ENCODE measurements at regions not wholly inside any gene's neighbourhood (a gene's known extent, or its start where the extent isn't known, plus 50 kb on each side); places are given as distances from the start of the nearest gene placed in this dataset.
"Not testable (repeated sequence)": the region's sequence is repeated elsewhere in the genome, so short reads cannot be mapped to it uniquely, and the experiment has no call there.

- no peak overlapping the region for H3K4me3 ChIP-seq (ENCODE audit: insufficient read depth, low read depth, low read length)
- no peaks in the 10 kb centered on the region for H3K36me3 ChIP-seq (replicated peaks; ENCODE audit: control insufficient read depth, insufficient read depth, low read length)
- no peaks in the 10 kb centered on the region for H3K27me3 ChIP-seq (ENCODE audit: control insufficient read depth, insufficient read depth, low read length)
- DNase-seq = no peak
Measured at GRCh38 chr11:109522116-109522755, 100.2 kb downstream of the C11orf87 start.

GRCh38 chr11:109525636-109526035, 103.6 kb downstream of the C11orf87 start:
- not testable (repeated sequence) for H3K36me3 ChIP-seq (replicated peaks; ENCODE audit: control insufficient read depth, insufficient read depth, low read length); H3K27me3 ChIP-seq (ENCODE audit: control insufficient read depth, insufficient read depth, low read length); DNase-seq; H3K4me3 ChIP-seq (ENCODE audit: insufficient read depth, low read depth, low read length)

DNA sequence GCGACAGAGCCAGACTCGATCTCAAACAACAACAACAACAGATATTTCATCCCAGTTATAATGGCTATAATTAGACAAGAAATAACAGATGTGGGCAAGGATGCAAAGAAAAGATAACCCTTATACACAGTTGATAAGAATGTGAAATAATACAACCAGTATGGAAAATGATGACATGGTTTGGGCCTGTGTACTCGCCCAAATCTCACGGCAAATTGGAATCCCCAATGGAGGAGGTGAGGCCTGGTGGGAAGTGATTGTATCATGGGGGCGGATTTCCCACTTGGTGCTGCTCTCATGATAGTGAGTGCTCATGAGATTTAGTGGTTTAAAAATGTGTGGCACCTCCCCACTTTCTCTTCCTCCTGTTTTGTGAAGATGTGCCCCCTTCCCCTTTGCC, 104.1 kb downstream of the C11orf87 start:
- DNase-seq = no peak
- no peaks in the 10 kb centered on the region for H3K36me3 ChIP-seq (replicated peaks; ENCODE audit: control insufficient read depth, insufficient read depth, low read length)
- H3K27me3 ChIP-seq (ENCODE audit: control insufficient read depth, insufficient read depth, low read length) = no peaks in the 10 kb centered on the region
- H3K4me3 ChIP-seq (ENCODE audit: insufficient read depth, low read depth, low read length) = no peak overlapping the region

DNA sequence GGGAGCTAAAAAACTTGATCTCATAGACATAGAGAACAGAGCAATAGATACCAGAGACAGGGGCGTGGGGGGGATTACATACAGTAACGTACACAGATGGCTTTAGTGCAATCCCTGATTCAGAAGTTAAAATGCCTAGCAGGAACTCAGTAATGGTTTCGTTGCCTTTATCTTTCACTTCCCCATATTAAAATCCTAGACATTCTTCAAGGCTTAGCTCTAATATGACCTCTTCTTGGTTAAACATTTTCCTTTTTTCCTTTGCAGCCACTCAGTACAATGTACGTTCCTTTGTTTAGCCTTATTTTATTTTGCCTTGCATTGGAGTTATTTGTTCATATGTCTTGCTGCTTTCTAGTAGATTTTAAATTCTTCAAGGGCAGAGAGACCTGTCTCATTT, 104.9 kb downstream of the C11orf87 start:
- no peak overlapping the region for H3K4me3 ChIP-seq (ENCODE audit: insufficient read depth, low read depth, low read length)
- DNase-seq = no peak
- no peaks in the 10 kb centered on the region for H3K27me3 ChIP-seq (ENCODE audit: control insufficient read depth, insufficient read depth, low read length)

GRCh38 chr11:109527496-109527895, 105.5 kb downstream of the C11orf87 start:
- no peak overlapping the region for H3K4me3 ChIP-seq (ENCODE audit: insufficient read depth, low read depth, low read length)
- no peaks in the 10 kb centered on the region for H3K27me3 ChIP-seq (ENCODE audit: control insufficient read depth, insufficient read depth, low read length)
- no peaks in the 10 kb centered on the region for H3K36me3 ChIP-seq (replicated peaks; ENCODE audit: control insufficient read depth, insufficient read depth, low read length)
- DNase-seq = no peak

More for the DNA sequence above, 104.9 kb downstream of the C11orf87 start:
- no peaks in the 10 kb centered on the region for H3K36me3 ChIP-seq (replicated peaks; ENCODE audit: control insufficient read depth, insufficient read depth, low read length)

GRCh38 chr11:109547356-109548027, 125.5 kb downstream of the C11orf87 start:
- Histone ChIP-seq H3K27me3 (ENCODE audit: control insufficient read depth, insufficient read depth, low read length) (no peaks in the 10 kb centered on the region), H3K4me3 (ENCODE audit: insufficient read depth, low read depth, low read length) (no peak overlapping the region), H3K36me3 (replicated peaks; ENCODE audit: control insufficient read depth, insufficient read depth, low read length) (no peaks in the 10 kb centered on the region)
- DNase-seq = no peak

DNA sequence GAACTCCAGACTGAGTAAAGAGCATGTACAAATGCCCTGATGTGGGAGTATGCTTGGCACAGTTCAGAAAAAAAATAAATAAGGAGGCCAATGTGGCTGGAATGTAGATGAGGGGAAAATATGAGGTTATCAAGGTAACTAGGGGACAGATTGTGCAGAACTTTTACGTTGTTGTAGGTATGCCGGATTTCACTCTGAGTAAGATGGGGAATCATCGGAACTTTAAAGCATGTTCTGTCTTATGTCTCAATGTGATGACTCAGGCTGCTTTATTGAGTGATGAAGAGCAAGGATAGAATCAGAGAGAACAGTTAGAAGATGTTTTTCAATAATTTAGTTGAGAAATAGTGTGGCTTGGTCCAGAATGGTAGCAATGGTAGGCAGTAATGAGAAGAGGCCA, 130.4 kb downstream of the C11orf87 start:
- no peaks in the 10 kb centered on the region for H3K27me3 ChIP-seq (ENCODE audit: control insufficient read depth, insufficient read depth, low read length)
- H3K36me3 ChIP-seq (replicated peaks; ENCODE audit: control insufficient read depth, insufficient read depth, low read length) = no peaks in the 10 kb centered on the region
- no peak overlapping the region for H3K4me3 ChIP-seq (ENCODE audit: insufficient read depth, low read depth, low read length)
- DNase-seq = no peak

DNA sequence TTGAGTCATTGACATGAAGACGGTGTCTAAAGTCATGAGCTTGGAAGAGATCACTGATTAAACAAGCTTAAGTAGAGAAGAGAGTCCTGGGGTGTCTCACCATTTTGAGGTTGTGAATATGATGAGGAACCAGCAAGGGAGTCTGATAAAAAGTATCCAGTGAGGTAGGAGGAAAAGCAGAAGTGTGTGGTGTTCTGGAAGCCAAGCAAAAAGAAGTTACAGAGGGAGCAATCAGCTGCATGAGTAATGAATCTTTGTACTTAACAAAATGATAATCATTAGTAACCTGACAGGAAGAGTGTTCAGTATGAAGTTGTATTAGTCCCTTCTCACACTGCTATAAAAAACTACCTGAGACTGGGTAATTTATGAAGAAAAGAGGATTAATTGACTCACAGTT, 131.3 kb downstream of the C11orf87 start:
- no peaks in the 10 kb centered on the region for H3K27me3 ChIP-seq (ENCODE audit: control insufficient read depth, insufficient read depth, low read length)
- H3K4me3 ChIP-seq (ENCODE audit: insufficient read depth, low read depth, low read length) = no peak overlapping the region
- DNase-seq = no peak
- no peaks in the 10 kb centered on the region for H3K36me3 ChIP-seq (replicated peaks; ENCODE audit: control insufficient read depth, insufficient read depth, low read length)

DNA sequence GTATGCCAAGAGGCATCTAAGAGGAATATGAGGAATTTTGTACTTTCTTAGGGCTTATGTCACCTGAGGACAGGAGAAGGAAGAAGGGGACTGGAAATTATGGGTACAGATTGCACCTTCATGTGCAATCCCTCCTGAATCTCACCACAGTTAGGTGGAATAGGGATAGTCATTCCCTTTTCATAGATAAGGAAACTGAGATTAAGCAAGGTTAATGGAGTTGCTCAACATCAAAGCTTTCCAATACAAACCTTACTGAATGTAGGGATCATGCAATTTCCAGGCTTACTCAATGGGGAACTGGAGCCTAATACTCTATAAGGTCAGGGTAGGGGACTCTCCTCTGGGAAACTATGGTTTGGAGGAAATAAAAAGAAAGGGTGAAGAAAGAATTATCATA, 133.0 kb downstream of the C11orf87 start:
- H3K4me3 ChIP-seq (ENCODE audit: insufficient read depth, low read depth, low read length) = no peak overlapping the region
- no peaks in the 10 kb centered on the region for H3K36me3 ChIP-seq (replicated peaks; ENCODE audit: control insufficient read depth, insufficient read depth, low read length)
- DNase-seq = no peak
- no peaks in the 10 kb centered on the region for H3K27me3 ChIP-seq (ENCODE audit: control insufficient read depth, insufficient read depth, low read length)

DNA sequence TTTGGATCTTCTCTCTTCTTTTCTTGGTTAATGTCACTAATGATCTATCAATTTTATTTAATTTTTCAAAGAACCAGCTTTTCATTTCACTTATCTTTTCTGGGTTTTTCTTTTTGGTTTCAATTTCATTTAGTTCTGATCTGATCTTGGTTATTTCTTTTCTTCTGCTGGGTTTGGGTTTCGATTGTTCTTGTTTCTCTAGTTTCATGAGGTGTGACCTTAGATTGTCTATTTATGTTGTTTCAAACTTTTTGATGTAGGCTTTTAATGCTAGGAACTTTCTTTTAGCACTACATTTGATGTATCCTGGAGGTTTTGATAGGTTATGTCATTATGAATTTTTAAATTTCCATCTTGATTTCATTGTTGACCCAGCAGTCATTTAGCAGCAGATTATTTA, 142.3 kb downstream of the C11orf87 start:
- no peak overlapping the region for H3K4me3 ChIP-seq (ENCODE audit: insufficient read depth, low read depth, low read length)
- no peaks in the 10 kb centered on the region for H3K27me3 ChIP-seq (ENCODE audit: control insufficient read depth, insufficient read depth, low read length)
- no peak for DNase-seq
- no peaks in the 10 kb centered on the region for H3K36me3 ChIP-seq (replicated peaks; ENCODE audit: control insufficient read depth, insufficient read depth, low read length)

DNA sequence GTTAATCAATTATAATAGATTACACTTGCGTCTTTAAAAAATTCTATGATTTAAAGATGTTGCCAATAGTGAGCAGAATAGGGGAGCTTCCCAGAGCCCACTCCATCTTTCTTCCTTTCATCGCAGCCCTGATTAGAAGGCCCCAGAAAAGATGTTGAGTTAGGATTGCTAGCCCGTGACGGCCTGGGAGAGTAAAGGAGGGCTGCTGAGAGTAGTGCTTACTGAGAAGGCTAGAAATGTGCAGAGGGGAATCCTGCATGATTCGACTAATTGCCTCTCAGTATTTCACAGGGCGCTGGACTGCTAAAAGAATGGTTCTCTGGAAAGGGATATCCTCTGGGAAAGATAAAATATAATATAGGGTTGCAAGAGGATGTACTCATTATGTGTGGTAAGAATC, 160.5 kb downstream of the C11orf87 start:
- Histone ChIP-seq H3K4me3 (ENCODE audit: insufficient read depth, low read depth, low read length) (no peak overlapping the region), H3K27me3 (ENCODE audit: control insufficient read depth, insufficient read depth, low read length) (no peaks in the 10 kb centered on the region), H3K36me3 (replicated peaks; ENCODE audit: control insufficient read depth, insufficient read depth, low read length) (no peaks in the 10 kb centered on the region)
- DNase-seq = no peak

- no peak for DNase-seq
- no peaks in the 10 kb centered on the region for H3K36me3 ChIP-seq (replicated peaks; ENCODE audit: control insufficient read depth, insufficient read depth, low read length)
- H3K4me3 ChIP-seq (ENCODE audit: insufficient read depth, low read depth, low read length) = no peak overlapping the region
- no peaks in the 10 kb centered on the region for H3K27me3 ChIP-seq (ENCODE audit: control insufficient read depth, insufficient read depth, low read length)
Measured at GRCh38 chr11:109584001-109584972, 162.3 kb downstream of the C11orf87 start.

GRCh38 chr11:109586789-109587188, 164.8 kb downstream of the C11orf87 start:
- no peaks in the 10 kb centered on the region for H3K36me3 ChIP-seq (replicated peaks; ENCODE audit: control insufficient read depth, insufficient read depth, low read length)
- no peak overlapping the region for H3K4me3 ChIP-seq (ENCODE audit: insufficient read depth, low read depth, low read length)
- H3K27me3 ChIP-seq (ENCODE audit: control insufficient read depth, insufficient read depth, low read length) = no peaks in the 10 kb centered on the region
- DNase-seq = no peak

DNA sequence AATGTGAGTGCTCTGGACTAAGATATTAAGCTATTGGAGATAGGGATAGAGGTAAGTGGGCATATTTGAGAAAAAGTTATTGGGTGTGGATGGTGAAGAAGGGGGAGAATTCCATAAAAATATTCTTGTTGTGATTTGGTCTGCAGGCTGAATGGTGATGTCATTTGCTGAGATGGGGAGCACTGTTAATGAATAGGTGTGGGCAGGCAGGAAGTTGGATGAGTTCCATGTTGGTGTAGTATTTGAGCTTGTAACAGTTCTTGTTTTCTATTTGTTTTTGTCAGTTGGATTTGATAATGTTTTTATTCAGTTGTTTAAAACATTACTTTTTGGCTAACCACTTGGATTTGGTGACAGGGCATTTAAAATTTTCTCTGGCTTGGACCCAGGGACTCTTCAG, 168.8 kb downstream of the C11orf87 start:
- Histone ChIP-seq H3K27me3 (ENCODE audit: control insufficient read depth, insufficient read depth, low read length) (no peaks in the 10 kb centered on the region), H3K4me3 (ENCODE audit: insufficient read depth, low read depth, low read length) (no peak overlapping the region), H3K36me3 (replicated peaks; ENCODE audit: control insufficient read depth, insufficient read depth, low read length) (no peaks in the 10 kb centered on the region)
- DNase-seq = no peak

- no peak for DNase-seq
Measured at GRCh38 chr11:109597336-109597735, 175.3 kb downstream of the C11orf87 start.

More at GRCh38 chr11:109597336-109597735, 175.3 kb downstream of the C11orf87 start:
- no peak overlapping the region for H3K4me3 ChIP-seq (ENCODE audit: insufficient read depth, low read depth, low read length)
- no peaks in the 10 kb centered on the region for H3K36me3 ChIP-seq (replicated peaks; ENCODE audit: control insufficient read depth, insufficient read depth, low read length)
- no peaks in the 10 kb centered on the region for H3K27me3 ChIP-seq (ENCODE audit: control insufficient read depth, insufficient read depth, low read length)

All from H7 (cell line).